DOHH2 (cell line): ENCODE measurements at regions not wholly inside any gene's neighbourhood (a gene's known extent, or its start where the extent isn't known, plus 50 kb on each side); places are given as distances from the start of the nearest gene placed in this dataset.

Experiments used
- H3F3A ChIP-seq: fragments of 200-600 bp; sonication (generic), shearing (Covaris generic); 2 replicates; pipeline ENCODE4 v1.6.0; 2016; ENCODE audit warnings: antibody characterized with exemption, mild to moderate bottlenecking; ENCODE audit not compliant: control insufficient read depth, insufficient read depth
- H3K27ac ChIP-seq: fragments of 200-600 bp; sonication (generic); 2 replicates; pipeline ENCODE4 v1.5.1; 2014; ENCODE audit warnings: low read depth, mild to moderate bottlenecking, low read length, moderate library complexity
- H3K27me3 ChIP-seq: fragments of 200-600 bp; sonication (generic); 2 replicates; pipeline ENCODE4 v1.6.1; 2014; ENCODE audit warnings: mild to moderate bottlenecking, low read length, mixed read lengths; ENCODE audit not compliant: control insufficient read depth
- H3K36me3 ChIP-seq: fragments of 200-600 bp; sonication (generic); 2 replicates; pipeline ENCODE4 v1.6.1; 2014; ENCODE audit warnings: mild to moderate bottlenecking, low read length, moderate library complexity, mixed read lengths; ENCODE audit not compliant: control insufficient read depth
- H3K4me1 ChIP-seq: fragments of 200-600 bp; sonication (generic); 2 replicates; pipeline ENCODE4 v1.6.1; 2014; ENCODE audit warnings: mild to moderate bottlenecking, low read length, mixed read lengths; ENCODE audit not compliant: control insufficient read depth
- H3K4me2 ChIP-seq: fragments of 200-600 bp; sonication (generic); 2 replicates; pipeline ENCODE4 v1.6.0; 2014; ENCODE audit warnings: mild to moderate bottlenecking, low read length, moderate library complexity
- H3K4me3 ChIP-seq: fragments of 200-600 bp; sonication (generic); 2 replicates; pipeline ENCODE4 v1.5.1; 2014; ENCODE audit warnings: mild to moderate bottlenecking, low read length, mixed read lengths
- H3K79me2 ChIP-seq: fragments of 200-600 bp; sonication (generic); 2 replicates; pipeline ENCODE4 v1.6.1; 2014; ENCODE audit warnings: mild to moderate bottlenecking, low read length, mixed read lengths; ENCODE audit not compliant: control insufficient read depth
- H3K9me2 ChIP-seq: fragments of 200-600 bp; sonication (generic); replicated peaks from 2 replicates; pipeline ENCODE4 v1.6.1; 2014; ENCODE audit warnings: mild to moderate bottlenecking, low read length, mixed read lengths; ENCODE audit not compliant: control insufficient read depth
- H3K9me3 ChIP-seq: fragments of 200-600 bp; sonication (generic); 2 replicates; pipeline ENCODE4 v1.6.1; 2014; ENCODE audit warnings: antibody characterized with exemption, low read length, mixed read lengths; ENCODE audit not compliant: control insufficient read depth, insufficient read depth
- H4K20me1 ChIP-seq: fragments of 200-600 bp; sonication (generic); 2 replicates; pipeline ENCODE4 v1.6.0; 2014; ENCODE audit warnings: low read depth, mild to moderate bottlenecking, antibody characterized with exemption, low read length, moderate library complexity; ENCODE audit not compliant: control insufficient read depth, insufficient read depth
- CTCF ChIP-seq: fragments of 200-600 bp; sonication (generic); IDR thresholded peaks from one replicate; pipeline ENCODE4 v1.5.1; 2014; ENCODE audit warnings: antibody characterized with exemption, mild to moderate bottlenecking, low read depth, low read length; ENCODE audit not compliant: poor library complexity, severe bottlenecking
- EZH2phosphoT487 ChIP-seq: fragments of 200-600 bp; sonication (generic); IDR thresholded peaks from 2 replicates; pipeline ENCODE4 v1.6.1; 2017; ENCODE audit warnings: borderline replicate concordance, mild to moderate bottlenecking, antibody characterized with exemption, low read length, moderate library complexity, mixed read lengths

- no peak for TF ChIP-seq CTCF
- TF ChIP-seq EZH2phosphoT487, result no peak
- no peak overlapping the region for H3K27ac ChIP-seq
- no peaks in the 10 kb centered on the region for H3K9me3 ChIP-seq
These were observed 243.5 kb downstream of the NFKBIZ start for GRCh38 chr3:102092617-102093466.

GRCh38 chr3:102094506-102094905 lies 245.2 kb downstream of the NFKBIZ start:
- Histone ChIP-seq H3K4me1 (no peaks in the 10 kb centered on the region), H3K4me2 (no peak overlapping the region), H4K20me1 (no peaks in the 10 kb centered on the region), H3K9me3 (no peaks in the 10 kb centered on the region), H3K27me3 (no peaks in the 10 kb centered on the region), H3K27ac (no peak overlapping the region), H3K36me3 (no peaks in the 10 kb centered on the region), H3K4me3 (no peak overlapping the region), H3F3A (no peaks in the 10 kb centered on the region), H3K9me2 (no peaks in the 10 kb centered on the region), H3K79me2 (no peaks in the 10 kb centered on the region)
- TF ChIP-seq CTCF, result no peak
- no peak for TF ChIP-seq EZH2phosphoT487

More at GRCh38 chr3:102092617-102093466, 243.5 kb downstream of the NFKBIZ start:
- H3K27me3 ChIP-seq, result no peaks in the 10 kb centered on the region
- H3K79me2 ChIP-seq, result no peaks in the 10 kb centered on the region
- no peak overlapping the region for H3K4me2 ChIP-seq
- no peaks in the 10 kb centered on the region for H3F3A ChIP-seq
- H3K9me2 ChIP-seq, result no peaks in the 10 kb centered on the region
- no peaks in the 10 kb centered on the region for H3K36me3 ChIP-seq
- H3K4me1 ChIP-seq, result no peaks in the 10 kb centered on the region
- H3K4me3 ChIP-seq, result no peak overlapping the region
- no peaks in the 10 kb centered on the region for H4K20me1 ChIP-seq

- H3K36me3 ChIP-seq, result no peaks in the 10 kb centered on the region
- H3K27ac ChIP-seq, result no peak overlapping the region
- H3K79me2 ChIP-seq, result no peaks in the 10 kb centered on the region
- no peaks in the 10 kb centered on the region for H3K9me2 ChIP-seq
- TF ChIP-seq CTCF, result no peak
- TF ChIP-seq EZH2phosphoT487, result no peak
- H3K4me2 ChIP-seq, result no peak overlapping the region
- no peaks in the 10 kb centered on the region for H3F3A ChIP-seq
- H3K9me3 ChIP-seq, result no peaks in the 10 kb centered on the region
- H3K4me1 ChIP-seq, result no peaks in the 10 kb centered on the region
- H4K20me1 ChIP-seq, result no peaks in the 10 kb centered on the region
- no peak overlapping the region for H3K4me3 ChIP-seq
- H3K27me3 ChIP-seq, result no peaks in the 10 kb centered on the region
These were observed 246.1 kb downstream of the NFKBIZ start for GRCh38 chr3:102095383-102095782.
